ENCODE measurements at regions not wholly inside any gene's neighbourhood (a gene's known extent, or its start where the extent isn't known, plus 50 kb on each side); places are given as distances from the start of the nearest gene placed in this dataset.
"Not testable (repeated sequence)": the region's sequence is repeated elsewhere in the genome, so short reads cannot be mapped to it uniquely, and the experiment has no call there.

GRCh38 chrX:150254909-150255308 is 108.2 kb upstream of the MAMLD1 start:
- DNase-seq = no peak

GRCh38 chrX:150255441-150256296 is 107.4 kb upstream of the MAMLD1 start:
- no peak for DNase-seq

GRCh38 chrX:150256297-150256650 is 106.8 kb upstream of the MAMLD1 start:
- no peak for DNase-seq

DNA sequence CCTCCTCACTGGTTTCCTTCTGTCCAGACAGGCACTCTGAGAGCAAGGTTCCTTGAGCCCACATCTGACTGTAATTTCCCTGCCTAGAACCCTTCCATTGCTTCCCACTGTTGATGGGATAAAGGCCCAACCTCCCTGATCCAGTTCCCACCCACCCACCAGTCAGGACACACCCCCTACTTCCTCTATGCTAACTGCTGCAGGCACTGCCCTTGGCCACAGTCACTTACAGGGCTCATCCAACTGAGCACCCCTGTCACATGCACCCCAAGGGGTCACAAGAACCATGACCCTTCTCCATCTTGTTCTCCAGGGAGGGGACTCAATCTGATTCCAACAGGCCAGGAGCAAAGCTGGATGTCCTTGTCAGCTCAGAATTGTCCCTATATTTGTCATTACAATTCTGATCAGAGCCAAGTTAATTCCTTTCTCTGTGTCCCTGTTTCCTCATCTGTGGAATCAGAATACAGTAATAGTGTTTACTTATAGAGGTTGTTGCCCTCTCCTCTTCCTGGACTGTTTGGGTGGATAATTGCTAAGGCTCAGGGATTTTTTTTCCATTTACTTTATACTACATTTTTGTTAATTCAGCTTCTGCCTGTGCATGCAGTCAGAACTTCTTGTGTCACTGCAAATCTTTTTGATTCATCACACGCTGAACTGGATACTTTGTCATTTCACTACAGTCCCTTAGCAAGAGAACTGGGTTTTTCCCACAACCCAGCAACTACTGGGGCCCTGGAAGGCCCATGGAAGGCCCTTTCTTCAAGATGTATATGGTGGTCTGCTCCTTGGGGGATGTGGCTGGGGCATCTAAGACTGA is 105.6 kb upstream of the MAMLD1 start:
- DNase-seq = no peak

DNA sequence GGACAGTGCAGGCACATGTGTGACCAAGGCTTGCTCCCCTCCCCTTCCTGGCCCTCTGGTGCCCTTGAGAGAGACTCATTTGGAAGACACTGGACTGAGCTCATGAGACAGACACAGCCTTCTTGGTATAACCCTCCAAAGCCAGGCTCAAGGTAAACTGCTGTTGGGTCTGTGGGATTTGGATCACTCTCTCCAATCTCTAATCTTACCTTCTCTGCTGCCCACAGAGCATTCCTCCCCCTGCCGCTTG is 105.0 kb upstream of the MAMLD1 start:
- no peak for DNase-seq

- peak; percentile 16 for DNase-seq
Observed at GRCh38 chrX:150258463-150259430, 104.4 kb upstream of the MAMLD1 start.

DNA sequence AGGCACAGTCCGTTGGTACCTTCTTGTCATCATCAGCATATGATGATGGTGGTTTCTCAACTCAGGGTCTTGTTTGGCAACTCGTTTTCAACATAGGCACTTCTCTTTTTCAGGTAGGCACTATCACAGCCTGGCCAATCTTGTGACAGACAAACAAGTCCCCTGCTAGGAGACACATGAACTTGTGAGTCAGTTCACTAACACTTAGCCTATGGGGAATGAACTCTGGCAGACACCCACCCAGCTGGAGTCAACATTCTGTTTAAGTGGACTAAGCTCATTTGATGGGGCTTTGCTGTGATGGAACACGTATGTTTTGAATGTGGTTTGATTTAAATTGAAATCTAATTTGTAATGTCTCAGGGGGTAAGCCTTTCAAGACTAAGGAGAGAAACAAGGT is 100.7 kb upstream of the MAMLD1 start:
- DNase-seq = no peak

DNA sequence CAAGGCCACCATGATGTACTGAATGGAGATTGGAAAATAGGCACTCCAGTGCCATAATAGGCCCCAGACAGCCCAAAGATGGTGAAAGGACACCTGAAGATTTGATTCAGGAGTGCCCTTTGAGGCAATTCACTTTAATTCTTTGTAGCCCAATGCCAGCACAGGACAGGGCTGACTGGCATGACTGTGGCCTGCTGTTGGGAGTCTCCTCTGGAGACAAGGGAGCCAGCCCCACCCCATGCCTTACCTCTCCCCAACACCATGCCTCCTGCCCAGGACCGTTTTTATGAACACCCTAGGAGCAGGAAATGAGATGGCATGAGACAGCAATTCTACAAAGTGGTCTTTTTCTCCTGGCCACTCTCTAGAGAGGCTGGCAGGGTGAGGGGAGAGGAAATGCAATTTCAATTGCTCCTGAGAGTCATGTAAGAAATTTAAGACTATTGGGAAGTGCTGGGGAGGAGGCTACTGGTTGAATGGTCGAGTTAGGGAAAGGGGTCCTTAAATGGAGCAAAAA is 94.2 kb upstream of the MAMLD1 start:
- no peak for DNase-seq

DNA sequence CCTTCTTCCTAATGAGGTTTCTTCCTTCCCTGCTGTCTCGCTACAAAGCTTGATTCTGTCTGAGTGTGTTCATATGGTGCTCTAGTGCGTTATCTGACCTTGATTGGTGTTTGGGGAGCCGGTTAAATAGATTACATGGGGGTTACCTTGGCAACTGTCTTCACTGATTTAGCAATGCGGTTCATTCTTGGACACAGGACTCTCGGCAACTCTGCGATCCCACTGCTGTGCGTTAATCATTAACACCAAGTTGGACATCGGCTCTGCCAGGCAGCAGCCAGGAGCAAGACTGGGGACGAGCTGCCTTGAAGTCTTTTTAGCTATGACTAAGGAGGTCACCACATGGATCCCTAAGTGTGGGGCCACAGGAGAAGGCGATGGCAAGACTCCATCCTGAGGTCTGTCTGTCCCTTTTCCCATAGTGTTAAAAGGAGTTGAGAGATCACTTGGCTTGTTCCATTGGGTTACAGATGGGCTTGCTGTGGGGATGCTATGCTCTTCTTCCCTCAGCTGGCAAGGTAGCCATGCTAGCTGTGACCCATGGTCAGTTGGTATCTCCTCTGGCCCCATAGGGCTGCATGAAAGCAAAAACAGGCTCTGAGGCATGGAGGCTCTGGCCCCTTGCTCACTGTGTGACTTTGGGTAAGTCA is 93.4 kb upstream of the MAMLD1 start:
- DNase-seq = peak; percentile 45

DNA sequence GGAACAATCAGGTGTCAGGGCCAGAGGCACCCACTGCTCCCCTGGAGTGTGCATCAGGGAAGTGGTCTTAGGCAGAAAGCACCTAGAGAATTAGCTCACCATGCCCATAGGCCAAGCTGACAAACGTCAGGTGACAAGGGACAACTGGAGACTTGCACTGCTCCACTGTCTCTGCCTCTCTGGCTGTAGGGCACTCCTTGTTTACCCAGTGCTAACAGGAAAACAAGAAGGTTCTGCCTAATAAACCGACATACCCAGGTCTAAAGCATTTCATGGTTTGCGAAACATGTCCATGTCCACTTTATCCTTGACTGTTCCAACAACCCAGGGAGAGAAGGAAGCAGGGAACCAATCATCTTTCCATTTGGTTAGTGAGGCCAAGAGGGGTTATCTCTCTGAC is 92.5 kb upstream of the MAMLD1 start:
- DNase-seq = no peak

DNA sequence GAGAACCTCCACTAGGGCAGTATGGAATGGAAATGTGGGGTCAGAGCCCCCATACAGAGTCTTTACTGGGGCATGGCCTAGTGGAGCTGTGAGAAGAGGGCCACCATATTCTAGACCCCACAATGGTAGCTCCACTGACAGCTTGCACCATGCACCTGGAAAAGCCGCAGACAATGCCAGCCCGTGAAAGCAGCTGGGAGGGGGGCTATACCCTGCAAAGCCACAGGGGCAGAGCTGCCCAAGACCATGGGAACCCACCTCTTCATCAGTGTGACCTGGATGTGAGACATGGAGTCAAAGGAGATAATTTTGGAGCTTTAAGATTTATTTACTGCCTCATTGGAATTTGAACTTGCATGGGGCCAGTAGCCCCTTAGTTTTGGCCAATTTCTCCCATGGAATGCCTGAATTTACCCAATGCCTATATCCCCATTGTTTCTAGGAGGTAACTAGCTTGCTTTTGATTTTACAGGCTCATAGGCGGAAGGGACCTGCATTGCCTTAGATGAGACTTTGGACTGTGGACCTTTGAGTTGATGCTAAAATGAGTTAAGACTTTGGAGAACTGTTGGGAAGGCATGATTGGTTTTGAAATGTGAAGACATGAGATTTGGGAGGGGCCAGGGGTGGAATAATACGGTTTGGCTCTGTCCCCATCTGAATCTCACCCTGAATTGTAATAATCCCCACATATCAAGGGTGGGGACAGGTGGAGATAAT is 89.4 kb upstream of the MAMLD1 start:
- not testable (repeated sequence) for DNase-seq

DNA sequence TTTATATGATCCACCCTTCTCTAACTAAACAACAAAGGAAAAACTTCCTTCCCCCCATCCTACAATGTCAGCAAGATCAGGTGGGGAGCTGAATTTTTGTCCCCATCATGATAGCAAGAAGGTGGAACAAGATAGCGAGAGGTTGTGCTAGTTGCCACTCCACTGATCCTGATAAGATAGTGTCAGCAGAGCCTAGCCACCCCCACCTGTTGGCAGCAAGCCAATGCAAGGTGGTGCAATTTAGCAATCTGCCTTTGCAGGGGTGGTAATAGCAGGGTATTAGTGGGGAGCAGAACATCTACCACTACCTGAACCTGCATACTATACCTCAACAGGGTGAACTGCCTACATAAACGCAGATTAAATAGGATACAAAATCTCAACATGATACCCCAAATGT is 80.2 kb upstream of the MAMLD1 start:
- DNase-seq = no peak

DNA sequence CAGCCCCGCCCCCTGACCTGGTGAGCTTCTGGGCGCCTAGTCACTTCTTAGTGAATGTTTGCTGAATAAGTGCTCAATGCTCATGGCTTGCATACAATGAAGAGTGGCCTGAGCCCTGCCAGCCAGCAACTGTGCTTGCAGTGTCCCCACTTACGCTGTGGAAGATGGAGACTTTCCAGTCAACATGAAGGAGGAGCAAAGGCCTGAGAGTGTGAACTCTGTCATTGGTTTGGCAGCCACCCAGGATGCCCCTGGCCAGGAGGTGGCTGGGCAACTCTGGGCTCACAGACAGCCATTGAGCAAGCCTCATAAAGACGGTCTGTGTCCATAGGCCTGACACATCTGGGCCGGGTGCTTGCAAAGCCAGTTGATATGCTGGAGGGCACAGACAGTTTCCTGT is 72.1 kb upstream of the MAMLD1 start:
- no peak for DNase-seq

DNA sequence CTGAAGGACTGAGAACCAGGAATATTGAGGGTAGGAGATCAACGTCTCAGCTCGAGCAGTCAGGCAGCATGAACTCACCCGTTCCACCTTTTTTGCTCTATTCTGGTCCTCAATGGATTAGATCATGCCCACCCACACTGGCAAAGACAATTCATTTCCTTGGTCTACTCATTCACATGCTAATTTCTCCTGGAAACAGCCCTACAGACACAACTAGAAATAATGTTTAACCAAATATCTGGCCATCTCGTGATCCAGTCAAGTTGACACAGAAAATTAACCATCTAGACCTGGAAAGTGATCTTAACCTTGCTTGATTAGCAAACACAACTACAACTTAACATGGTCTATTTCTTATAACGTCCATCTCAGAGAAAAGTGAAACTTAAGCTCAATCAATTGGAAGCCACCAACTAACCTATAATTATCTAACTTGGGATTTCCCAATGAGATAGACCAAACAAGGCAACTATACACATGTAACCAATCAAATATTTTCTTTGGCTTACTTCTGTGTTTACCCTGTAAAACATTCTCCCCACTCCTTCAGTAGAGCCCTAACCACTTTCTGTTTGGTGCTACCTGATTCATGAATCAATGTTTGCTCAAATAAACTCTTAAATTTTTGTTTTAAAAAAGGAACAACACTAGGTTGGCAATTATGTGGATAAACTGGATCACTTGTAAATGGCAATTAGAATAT is 69.7 kb upstream of the MAMLD1 start:
- DNase-seq = no peak

- DNase-seq = no peak
Observed at GRCh38 chrX:150298841-150299551, 64.1 kb upstream of the MAMLD1 start.

GRCh38 chrX:150299579-150299978 is 63.5 kb upstream of the MAMLD1 start:
- no peak for DNase-seq

GRCh38 chrX:150303386-150304097 is 59.6 kb upstream of the MAMLD1 start:
- DNase-seq = no peak

- DNase-seq = no peak
Observed at GRCh38 chrX:150306002-150306401, 57.1 kb upstream of the MAMLD1 start.

- no peak for DNase-seq
Observed at GRCh38 chrX:150308041-150308440, 55.1 kb upstream of the MAMLD1 start.
